OCI-LY7 (cell line): ENCODE measurements at regions not wholly inside any gene's neighbourhood (a gene's known extent, or its start where the extent isn't known, plus 50 kb on each side); places are given as distances from the start of the nearest gene placed in this dataset.

Source experiments
- EZH2phosphoT487 ChIP-seq: fragments of 200-600 bp; sonication (generic); IDR thresholded peaks from 2 replicates; pipeline ENCODE4 v1.6.1; 2018; ENCODE audit warnings: low read depth, borderline replicate concordance, mild to moderate bottlenecking, mixed run types, antibody characterized with exemption, low read length, moderate library complexity, mixed read lengths
- TF ChIP-seq, protein P1 (sequence below): fragments of 200-600 bp; sonication (generic); conservative IDR thresholded peaks from 2 replicates; pipeline ENCODE4 v1.5.1; 2014; ENCODE audit warnings: mild to moderate bottlenecking, antibody characterized with exemption, low read length, moderate library complexity, mixed read lengths

DNA sequence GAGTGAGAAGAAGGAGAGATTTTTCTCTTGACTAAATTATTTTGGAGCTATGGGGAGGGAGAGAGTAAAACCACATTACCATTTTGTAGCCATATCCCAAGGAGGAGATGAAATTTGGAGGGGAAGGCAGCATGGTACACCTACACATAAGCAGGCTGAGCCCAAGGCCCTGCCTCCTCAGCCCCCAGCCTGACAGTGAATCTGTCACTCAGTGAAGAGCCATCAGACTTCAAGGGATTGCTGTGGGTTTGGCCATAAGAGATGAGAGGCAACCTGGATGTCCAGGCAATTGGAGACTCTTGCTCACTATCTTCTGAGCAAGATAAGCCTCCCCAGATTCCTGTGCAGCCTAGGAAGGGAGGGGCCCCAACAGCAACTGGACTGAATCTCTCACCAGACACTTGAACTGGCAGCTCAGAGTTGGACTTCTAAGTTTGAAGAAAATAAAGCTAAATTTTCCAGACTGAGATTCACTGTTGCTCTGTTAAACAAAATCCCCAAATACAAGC, 216.6 kb downstream of the SEMA6A start:
- TF ChIP-seq, protein P1, sequence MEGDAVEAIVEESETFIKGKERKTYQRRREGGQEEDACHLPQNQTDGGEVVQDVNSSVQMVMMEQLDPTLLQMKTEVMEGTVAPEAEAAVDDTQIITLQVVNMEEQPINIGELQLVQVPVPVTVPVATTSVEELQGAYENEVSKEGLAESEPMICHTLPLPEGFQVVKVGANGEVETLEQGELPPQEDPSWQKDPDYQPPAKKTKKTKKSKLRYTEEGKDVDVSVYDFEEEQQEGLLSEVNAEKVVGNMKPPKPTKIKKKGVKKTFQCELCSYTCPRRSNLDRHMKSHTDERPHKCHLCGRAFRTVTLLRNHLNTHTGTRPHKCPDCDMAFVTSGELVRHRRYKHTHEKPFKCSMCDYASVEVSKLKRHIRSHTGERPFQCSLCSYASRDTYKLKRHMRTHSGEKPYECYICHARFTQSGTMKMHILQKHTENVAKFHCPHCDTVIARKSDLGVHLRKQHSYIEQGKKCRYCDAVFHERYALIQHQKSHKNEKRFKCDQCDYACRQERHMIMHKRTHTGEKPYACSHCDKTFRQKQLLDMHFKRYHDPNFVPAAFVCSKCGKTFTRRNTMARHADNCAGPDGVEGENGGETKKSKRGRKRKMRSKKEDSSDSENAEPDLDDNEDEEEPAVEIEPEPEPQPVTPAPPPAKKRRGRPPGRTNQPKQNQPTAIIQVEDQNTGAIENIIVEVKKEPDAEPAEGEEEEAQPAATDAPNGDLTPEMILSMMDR = no peak
- no peak for TF ChIP-seq EZH2phosphoT487
